ENCODE measurements at regions not wholly inside any gene's neighbourhood (a gene's known extent, or its start where the extent isn't known, plus 50 kb on each side); places are given as distances from the start of the nearest gene placed in this dataset.

GRCh38 chr6:105800398-105800797 lies 285.7 kb upstream of the PRDM1 start:
- DNase-seq (ENCODE audit: low read depth in 4 of 4, low spot score in 3 of 4) = no peak

DNA sequence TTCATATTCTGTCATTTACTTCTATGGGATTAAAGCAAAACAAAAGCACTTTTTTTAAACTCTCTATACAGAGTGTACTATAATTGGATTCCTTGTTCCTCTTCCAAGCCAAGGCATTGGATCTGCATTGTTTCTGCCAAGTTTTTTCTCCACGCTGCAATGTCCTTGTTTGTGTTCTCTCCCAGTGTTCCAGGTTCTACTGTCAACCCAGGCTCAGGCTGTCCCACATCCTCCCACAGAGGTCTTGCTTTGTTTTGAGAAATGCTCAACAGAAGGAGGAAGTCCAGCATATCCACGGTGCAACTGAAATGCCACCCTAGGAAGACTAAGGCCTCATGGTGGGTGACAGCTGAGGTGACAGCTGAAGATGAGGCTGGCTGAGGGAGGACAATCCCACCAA lies 287.1 kb upstream of the PRDM1 start:
- no peak for DNase-seq (ENCODE audit: low read depth in 4 of 4, low spot score in 3 of 4)

DNA sequence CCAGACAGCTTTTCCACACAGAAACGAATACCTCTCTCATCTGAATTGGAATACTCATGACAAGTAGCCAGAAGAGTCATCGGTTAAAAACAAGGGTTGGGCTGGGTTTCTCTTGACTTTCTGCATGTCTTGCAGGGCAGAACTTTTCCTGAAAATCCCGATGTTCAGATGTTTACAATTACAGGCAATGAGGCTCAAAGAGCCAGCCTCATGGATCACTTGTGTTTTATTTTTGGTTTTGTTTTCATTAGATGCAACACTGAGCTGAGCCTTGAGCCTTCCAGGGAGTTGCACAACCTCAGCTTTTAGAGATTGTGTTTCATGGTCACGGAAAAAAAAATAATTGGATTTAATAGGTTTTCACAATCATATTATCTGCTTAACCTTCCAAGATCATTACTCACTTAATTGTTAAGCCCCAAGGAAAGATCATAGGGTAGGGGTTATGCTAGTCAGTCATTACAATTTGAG lies 288.1 kb upstream of the PRDM1 start:
- no peak for DNase-seq (ENCODE audit: low read depth in 4 of 4, low spot score in 3 of 4)

DNA sequence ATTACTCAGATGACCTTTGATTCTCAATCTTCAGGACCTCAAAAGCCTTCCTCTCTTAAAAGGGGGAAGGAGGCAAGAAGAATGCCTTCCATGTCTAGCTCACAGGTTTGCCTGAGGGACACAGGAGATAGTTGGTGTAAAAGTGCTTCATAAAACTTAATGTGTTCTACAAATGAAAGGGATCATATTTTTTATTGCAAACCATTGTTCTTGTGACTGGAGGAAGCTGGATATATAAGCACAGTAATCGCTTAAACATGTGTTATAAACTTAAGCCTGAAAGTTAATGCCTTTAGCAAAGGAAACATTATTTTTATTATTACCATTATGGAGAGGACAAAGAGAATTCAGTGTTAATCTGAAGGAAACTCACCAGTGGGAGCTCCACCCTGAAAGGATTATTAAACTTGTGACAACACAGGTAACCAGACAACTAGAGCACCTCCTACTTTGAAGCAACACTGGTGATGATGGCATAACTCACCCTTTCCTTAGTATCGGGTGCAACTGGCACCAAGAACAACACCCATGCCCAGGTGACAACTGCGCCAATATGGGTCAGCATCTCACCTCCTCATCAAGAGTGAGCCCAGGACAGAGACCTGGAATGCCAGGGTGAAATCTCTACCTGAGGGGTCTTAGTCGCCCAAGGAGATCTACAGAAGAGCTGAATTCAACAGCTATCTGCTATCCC lies 288.7 kb upstream of the PRDM1 start:
- DNase-seq (ENCODE audit: low read depth in 4 of 4, low spot score in 3 of 4) = no peak

DNA sequence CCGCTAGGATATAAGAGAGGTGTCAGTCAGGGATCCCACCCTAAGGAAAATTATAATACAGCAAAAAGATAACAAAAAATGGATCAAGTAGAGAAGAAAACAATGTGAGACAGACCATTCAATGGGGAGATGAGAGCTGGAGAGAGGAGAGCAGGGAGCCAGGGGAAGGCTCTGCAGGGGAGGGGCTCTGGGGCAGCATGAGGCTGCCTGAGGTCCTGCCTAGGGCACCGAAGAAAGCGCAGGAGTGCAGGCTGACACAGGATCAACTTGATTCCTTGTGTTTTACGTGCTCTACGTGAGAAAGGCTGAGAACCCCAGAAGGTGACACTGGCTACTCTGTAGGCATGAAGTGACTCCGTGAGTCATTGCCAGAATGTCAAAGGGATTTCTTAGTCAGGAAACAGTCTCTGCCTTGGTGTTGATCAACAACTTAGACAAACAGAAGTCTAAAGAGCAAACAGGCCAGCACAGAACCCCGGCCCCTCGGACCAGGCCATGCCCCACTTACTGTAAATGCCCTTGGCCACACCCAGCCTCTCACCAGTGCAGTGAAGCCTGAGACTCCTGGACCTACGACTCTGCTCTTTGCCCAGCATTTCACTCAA lies 290.1 kb upstream of the PRDM1 start:
- DNase-seq (ENCODE audit: low read depth in 4 of 4, low spot score in 3 of 4) = no peak

- DNase-seq (ENCODE audit: low read depth in 4 of 4, low spot score in 3 of 4) = no peak
Measured at GRCh38 chr6:105795366-105795765, 290.8 kb upstream of the PRDM1 start.

GRCh38 chr6:105794870-105795269 lies 291.3 kb upstream of the PRDM1 start:
- no peak for DNase-seq (ENCODE audit: low read depth in 4 of 4, low spot score in 3 of 4)

GRCh38 chr6:105794239-105794638 lies 291.9 kb upstream of the PRDM1 start:
- DNase-seq (ENCODE audit: low read depth in 4 of 4, low spot score in 3 of 4) = peak in 1 of 4 donors; percentile 10

GRCh38 chr6:105793130-105793529 lies 293.0 kb upstream of the PRDM1 start:
- DNase-seq (ENCODE audit: low read depth in 4 of 4, low spot score in 3 of 4) = no peak

- no peak for DNase-seq (ENCODE audit: low read depth in 4 of 4, low spot score in 3 of 4)
Measured at GRCh38 chr6:105791583-105792318, 294.4 kb upstream of the PRDM1 start.

GRCh38 chr6:105791179-105791578 lies 295.0 kb upstream of the PRDM1 start:
- no peak for DNase-seq (ENCODE audit: low read depth in 4 of 4, low spot score in 3 of 4)

DNA sequence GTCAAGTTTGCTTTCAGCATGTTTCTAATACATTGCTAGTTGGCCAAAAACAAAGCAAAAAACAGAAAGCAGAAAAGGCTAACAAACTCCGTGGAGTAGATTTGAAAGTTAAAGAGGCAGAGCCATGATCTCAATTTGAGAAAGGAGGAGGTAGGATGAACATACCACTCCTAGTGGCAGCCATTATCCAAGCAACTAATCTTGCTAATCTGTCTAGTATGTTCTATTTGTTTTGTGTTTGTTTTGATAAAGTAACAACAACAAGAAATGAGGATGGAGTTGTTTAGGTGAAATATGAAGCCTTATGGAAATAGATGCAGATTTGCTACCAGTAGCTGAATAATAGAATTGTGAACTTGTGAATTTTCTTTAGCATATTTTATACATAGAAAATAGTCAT lies 295.5 kb upstream of the PRDM1 start:
- no peak for DNase-seq (ENCODE audit: low read depth in 4 of 4, low spot score in 3 of 4)

DNA sequence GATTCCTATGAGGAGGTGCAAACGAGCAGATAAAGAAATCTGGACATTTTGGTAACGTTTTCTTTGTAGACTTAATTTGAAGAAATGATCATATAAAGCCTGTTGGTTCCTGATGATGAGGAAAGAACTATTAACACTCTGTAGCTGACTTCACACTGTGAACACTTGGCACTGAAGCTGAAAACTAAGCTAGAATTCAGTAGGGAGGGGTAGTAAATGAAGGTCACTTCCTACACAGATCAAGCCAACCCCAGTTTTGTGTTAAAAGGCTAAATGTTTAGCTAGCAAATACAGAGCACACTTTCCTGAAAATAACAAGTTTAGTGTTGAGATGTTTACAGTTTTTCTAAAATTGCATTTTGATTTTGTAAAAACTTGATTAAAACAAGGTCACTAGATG lies 296.2 kb upstream of the PRDM1 start:
- no peak for DNase-seq (ENCODE audit: low read depth in 4 of 4, low spot score in 3 of 4)

DNA sequence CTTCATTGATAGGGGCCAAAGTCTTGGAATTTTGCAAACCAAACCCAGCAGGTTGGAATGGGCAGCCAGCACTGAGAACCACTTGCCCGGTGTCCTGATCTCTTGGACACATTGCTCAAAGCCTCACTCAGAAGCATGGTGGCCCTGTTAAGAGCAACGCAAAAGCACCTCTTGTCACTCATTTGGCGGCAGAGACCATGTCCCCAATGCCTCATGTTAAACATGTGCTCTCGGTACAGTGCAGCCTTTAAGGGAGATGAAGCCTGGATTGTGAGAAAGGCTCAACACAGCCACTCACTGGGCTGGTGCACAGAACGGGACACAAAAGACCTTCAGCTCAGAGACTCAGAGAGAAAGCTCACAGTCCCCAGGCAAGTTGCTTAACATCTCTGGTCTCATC lies 298.4 kb upstream of the PRDM1 start:
- DNase-seq (ENCODE audit: low read depth in 4 of 4, low spot score in 3 of 4) = no peak

GRCh38 chr6:105786890-105787655 lies 299.1 kb upstream of the PRDM1 start:
- no peak for DNase-seq (ENCODE audit: low read depth in 4 of 4, low spot score in 3 of 4)

DNA sequence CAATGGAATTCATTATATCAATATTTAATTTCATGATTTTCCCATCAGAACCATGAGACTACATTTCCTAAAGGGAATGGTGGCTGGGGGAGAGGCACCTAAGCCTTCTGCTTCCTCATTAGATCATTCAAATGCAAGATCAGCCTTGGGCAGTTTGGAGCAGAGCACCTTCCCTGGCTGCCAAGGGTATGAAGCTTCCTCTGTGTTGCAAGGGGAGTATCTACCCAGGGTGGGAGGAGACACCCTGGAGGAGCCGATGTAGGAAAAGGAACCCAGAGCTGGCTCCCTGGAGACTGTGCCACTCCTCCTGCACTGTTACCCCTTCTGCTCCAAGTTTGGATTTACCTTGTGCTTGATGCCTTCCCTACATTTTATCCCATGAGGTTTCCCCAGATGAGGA lies 299.7 kb upstream of the PRDM1 start:
- DNase-seq (ENCODE audit: low read depth in 4 of 4, low spot score in 3 of 4) = no peak

GRCh38 chr6:105785066-105785811 lies 300.9 kb upstream of the PRDM1 start:
- no peak for DNase-seq (ENCODE audit: low read depth in 4 of 4, low spot score in 3 of 4)

- no peak for DNase-seq (ENCODE audit: low read depth in 4 of 4, low spot score in 3 of 4)
Measured at GRCh38 chr6:105784179-105784578, 302.0 kb upstream of the PRDM1 start.

- DNase-seq (ENCODE audit: low read depth in 4 of 4, low spot score in 3 of 4) = no peak
Measured at GRCh38 chr6:105783333-105783935, 302.7 kb upstream of the PRDM1 start.

- no peak for DNase-seq (ENCODE audit: low read depth in 4 of 4, low spot score in 3 of 4)
Measured at GRCh38 chr6:105781915-105782314, 304.2 kb upstream of the PRDM1 start.
